T-helper 9 cell (primary cell): ENCODE measurements at regions not wholly inside any gene's neighbourhood (a gene's known extent, or its start where the extent isn't known, plus 50 kb on each side); places are given as distances from the start of the nearest gene placed in this dataset.

Experiments
- DNase-seq: peaks from one replicate; pipeline ENCODE4 v3.0.0-alpha.2; 2020

- no peak for DNase-seq
These were observed 586.3 kb upstream of the SALL3 start for GRCh38 chr18:78393086-78393862.

GRCh38 chr18:78396077-78396476, 583.5 kb upstream of the SALL3 start:
- DNase-seq: no peak

- no peak for DNase-seq
These were observed 582.9 kb upstream of the SALL3 start for GRCh38 chr18:78396756-78397155.

GRCh38 chr18:78399992-78400503, 579.6 kb upstream of the SALL3 start:
- DNase-seq: no peak

GRCh38 chr18:78402440-78402839, 577.2 kb upstream of the SALL3 start:
- DNase-seq: no peak

- DNase-seq: no peak
These were observed 576.7 kb upstream of the SALL3 start for GRCh38 chr18:78402966-78403365.

GRCh38 chr18:78403371-78403770, 576.2 kb upstream of the SALL3 start:
- no peak for DNase-seq

- no peak for DNase-seq
These were observed 573.9 kb upstream of the SALL3 start for GRCh38 chr18:78405763-78406162.

GRCh38 chr18:78406743-78407465, 572.7 kb upstream of the SALL3 start:
- no peak for DNase-seq

GRCh38 chr18:78407466-78407844, 572.2 kb upstream of the SALL3 start:
- DNase-seq: no peak

- DNase-seq: no peak
These were observed 571.0 kb upstream of the SALL3 start for GRCh38 chr18:78408623-78409022.

GRCh38 chr18:78410094-78410786, 569.4 kb upstream of the SALL3 start:
- no peak for DNase-seq

- DNase-seq: no peak
These were observed 568.1 kb upstream of the SALL3 start for GRCh38 chr18:78411539-78411938.

GRCh38 chr18:78414302-78414701, 565.3 kb upstream of the SALL3 start:
- no peak for DNase-seq

GRCh38 chr18:78416853-78417252, 562.8 kb upstream of the SALL3 start:
- DNase-seq: no peak

- no peak for DNase-seq
These were observed 561.2 kb upstream of the SALL3 start for GRCh38 chr18:78418379-78418778.

- DNase-seq: no peak
These were observed 560.4 kb upstream of the SALL3 start for GRCh38 chr18:78419171-78419570.

- no peak for DNase-seq
These were observed 559.5 kb upstream of the SALL3 start for GRCh38 chr18:78420116-78420515.

- no peak for DNase-seq
These were observed 558.2 kb upstream of the SALL3 start for GRCh38 chr18:78421392-78421791.

GRCh38 chr18:78422336-78422735, 557.3 kb upstream of the SALL3 start:
- DNase-seq: no peak

- DNase-seq: no peak
These were observed 555.8 kb upstream of the SALL3 start for GRCh38 chr18:78423811-78424210.

GRCh38 chr18:78424403-78425018, 555.1 kb upstream of the SALL3 start:
- DNase-seq: no peak

- no peak for DNase-seq
These were observed 554.6 kb upstream of the SALL3 start for GRCh38 chr18:78425019-78425412.
